GM19043 (cell line): ENCODE measurements at regions not wholly inside any gene's neighbourhood (a gene's known extent, or its start where the extent isn't known, plus 50 kb on each side); places are given as distances from the start of the nearest gene placed in this dataset.

Experiments
- ATAC-seq: cut with Tn5 transposase; IDR thresholded peaks from one replicate; pipeline ENCODE4 v1.9.1; 2021; ENCODE audit warnings: low read depth; ENCODE audit not compliant: unreplicated experiment

DNA sequence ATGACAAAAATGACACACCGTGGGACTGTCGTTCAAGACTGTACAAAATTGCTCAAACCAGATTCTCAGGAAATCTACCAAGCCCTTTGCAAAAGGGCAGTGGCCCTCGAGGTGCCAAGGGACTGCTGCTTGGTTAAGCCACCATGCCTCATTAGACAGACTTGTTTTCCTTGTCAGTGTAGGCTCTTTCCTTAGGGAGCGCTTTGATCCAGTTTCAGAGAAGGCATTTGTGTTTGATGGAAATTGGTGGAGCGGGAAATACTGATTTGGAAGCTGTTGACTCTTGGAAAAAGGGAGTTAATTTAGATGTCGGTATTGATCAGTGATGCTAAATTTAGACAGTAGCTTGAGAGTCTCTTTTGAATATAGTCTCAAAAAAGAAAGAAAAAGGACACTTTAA is 304.3 kb upstream of the UMPS start:
- no peak for ATAC-seq

DNA sequence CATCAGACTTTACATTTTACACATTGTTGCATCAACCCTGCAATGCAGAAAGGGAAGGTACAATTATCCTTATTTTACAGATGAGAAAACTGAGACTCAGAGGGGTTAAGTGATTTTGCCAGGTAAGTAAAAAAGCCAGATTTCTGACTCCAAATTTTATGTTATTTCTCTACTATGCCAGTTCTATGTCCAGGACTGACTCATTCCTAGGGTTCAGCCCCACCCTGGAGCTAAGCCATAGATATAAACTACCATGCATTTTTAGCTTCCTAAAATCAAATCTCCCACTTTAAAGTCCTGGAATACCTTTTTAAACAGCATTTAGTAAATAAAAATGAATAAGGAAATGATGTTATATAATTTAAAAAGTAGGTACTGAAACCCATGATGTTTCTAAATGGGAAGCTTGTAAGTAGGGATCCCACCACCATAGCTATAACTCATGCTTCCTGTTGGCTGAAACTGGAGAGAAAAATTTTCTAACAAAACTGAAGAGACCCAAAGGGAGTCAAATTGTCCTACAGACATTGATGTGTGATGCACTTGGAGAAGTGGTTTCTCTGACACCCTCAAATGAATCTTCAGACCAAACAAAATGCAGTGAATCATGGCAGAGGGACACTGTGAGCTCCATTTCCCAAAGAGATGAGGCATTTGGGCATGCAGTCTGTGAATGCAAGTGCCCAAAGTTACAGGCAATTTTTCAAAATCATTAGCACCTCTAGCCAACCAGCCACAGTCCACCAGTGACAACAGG is 301.7 kb upstream of the UMPS start:
- ATAC-seq: no peak

DNA sequence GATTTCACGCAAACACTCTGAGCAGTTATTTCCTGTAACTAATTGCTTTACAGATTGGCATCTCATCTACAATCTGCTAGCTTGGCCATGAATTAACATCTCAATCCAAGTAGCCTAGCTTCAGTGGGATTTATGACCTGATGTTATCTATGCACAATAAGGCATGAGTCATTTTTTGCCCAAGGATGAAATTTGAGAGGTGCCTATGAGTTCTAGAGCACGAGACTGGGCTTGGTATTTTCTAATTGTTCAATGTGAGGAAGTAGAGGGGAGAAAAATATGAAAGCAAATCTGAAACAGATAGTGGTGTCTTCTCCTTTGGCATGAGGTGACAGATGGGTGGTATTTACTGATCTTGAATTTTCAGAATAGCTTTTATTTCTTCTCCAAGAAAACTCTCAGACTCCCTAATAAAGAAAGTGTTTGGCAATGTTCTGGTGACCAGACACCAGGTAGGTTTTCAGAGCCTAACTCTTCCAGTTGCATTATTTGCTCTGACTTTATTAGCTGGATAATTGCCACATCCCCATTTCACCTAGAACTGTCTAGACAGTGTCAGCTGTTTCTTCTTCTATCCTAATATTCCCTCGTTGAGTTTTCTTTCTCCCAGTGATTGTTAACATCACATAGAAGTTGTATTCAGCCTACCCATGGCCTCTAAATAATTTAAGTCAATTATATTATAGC is 301.0 kb upstream of the UMPS start:
- no peak for ATAC-seq

GRCh38 chr3:124431331-124431994 is 298.8 kb upstream of the UMPS start:
- no peak for ATAC-seq

- no peak for ATAC-seq
These were observed 296.1 kb upstream of the UMPS start for GRCh38 chr3:124434176-124434575.

GRCh38 chr3:124435467-124435866 is 294.8 kb upstream of the UMPS start:
- no peak for ATAC-seq

- ATAC-seq: no peak
These were observed 291.4 kb upstream of the UMPS start for GRCh38 chr3:124438813-124439212.

GRCh38 chr3:124439603-124440002 is 290.6 kb upstream of the UMPS start:
- ATAC-seq: no peak

DNA sequence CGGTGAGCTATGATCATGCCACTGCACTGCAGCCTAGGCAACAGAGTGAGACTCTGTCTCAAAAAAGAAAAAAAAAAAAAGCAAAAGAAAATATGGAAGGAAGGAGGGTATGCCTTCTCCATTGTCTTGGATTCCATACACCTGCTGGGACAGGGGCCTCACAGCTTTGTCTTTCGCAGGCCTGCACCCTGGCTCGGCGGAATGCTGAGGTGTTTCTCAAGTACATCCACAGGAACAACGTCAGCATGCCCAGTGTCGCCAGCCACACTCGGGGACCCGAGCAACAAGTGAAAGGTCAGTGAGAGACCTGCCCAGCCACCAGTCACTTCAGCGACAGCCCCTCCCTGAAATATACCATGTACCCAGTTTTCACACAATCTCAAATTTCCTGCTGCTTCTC is 288.5 kb upstream of the UMPS start:
- no peak for ATAC-seq

- ATAC-seq: no peak
These were observed 287.8 kb upstream of the UMPS start for GRCh38 chr3:124442463-124442862.

- ATAC-seq: no peak
These were observed 286.8 kb upstream of the UMPS start for GRCh38 chr3:124443446-124443845.

GRCh38 chr3:124444075-124444474 is 286.2 kb upstream of the UMPS start:
- ATAC-seq: no peak

GRCh38 chr3:124444896-124445295 is 285.4 kb upstream of the UMPS start:
- ATAC-seq: no peak

- ATAC-seq: no peak
These were observed 282.4 kb upstream of the UMPS start for GRCh38 chr3:124447845-124448244.

DNA sequence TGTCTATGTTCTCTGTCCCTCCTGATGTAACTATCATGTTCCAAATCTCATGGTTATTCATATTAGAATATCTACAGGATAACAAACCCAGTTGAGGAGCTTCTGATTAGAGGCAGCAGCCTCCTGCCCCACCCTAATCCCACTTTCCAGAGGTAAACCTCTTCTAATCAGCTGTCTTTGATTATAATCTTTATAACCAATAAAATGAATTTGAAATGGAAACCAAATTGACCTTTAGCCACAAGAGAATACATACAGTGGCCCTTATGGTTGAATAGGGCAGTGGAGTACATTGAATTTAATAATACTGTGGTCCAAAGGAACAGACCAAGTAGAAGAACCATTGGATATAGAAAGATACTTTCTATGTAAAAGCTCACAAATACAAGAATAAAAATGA is 281.3 kb upstream of the UMPS start:
- ATAC-seq: no peak

- no peak for ATAC-seq
These were observed 279.9 kb upstream of the UMPS start for GRCh38 chr3:124450366-124450765.

- peak; percentile 77 for ATAC-seq
These were observed 278.5 kb upstream of the UMPS start for GRCh38 chr3:124451630-124452317.

DNA sequence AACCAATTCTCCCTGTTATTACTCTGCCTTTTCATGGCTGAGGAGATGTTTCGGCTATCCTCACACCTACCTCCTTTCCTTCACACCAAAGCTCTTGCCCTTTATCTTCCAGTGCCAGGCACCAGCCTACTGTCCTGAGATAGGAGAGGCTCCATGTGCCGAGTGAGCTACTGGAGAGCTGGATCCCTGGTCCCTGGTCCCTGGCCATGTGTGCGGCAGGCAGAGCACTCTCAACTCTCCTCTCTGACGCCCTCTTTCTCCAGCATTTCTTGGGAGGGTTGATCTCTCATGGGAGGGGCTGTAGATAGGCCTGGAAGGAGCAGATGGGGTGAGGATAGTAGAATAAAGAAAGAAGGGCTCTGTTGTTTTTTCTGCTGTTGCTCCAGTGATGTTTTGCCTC is 277.1 kb upstream of the UMPS start:
- ATAC-seq: no peak

DNA sequence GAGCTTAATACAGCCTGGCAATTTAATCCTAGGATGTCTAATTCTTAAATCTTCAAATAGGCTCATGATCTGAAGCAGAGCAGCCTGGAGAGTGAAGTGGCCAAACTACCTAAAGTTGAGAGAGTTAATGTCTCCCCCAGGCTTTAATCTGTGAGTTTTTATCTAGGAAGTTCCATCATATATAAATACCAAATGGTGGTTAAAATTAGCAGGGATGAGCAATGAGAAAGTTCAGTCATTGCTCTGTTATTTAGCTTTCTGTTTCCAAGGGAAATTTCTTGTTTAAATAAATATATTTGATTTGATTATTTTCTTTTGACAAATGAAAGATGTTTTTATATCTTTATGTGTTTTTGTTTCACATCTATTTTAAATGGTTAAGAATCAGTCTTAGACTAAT is 274.4 kb upstream of the UMPS start:
- ATAC-seq: no peak

DNA sequence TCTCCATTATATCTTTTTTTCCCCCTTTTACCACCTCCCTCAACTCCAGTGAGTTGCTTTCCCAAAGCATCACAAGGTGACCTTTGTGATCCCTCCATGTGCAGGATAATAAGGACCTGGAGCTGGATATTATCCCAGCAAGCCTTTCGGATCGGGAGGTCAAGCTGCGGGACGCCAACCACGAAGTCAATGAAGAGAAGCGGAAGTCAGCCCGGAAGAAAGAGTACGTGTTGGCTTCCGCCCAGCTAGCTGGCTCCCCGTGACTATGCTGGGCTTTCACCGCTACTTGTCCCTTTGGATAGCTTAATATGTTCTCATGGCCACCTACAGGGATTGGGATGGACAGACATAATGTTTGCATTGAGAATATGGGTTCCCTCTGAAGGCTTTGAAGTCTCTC is 273.7 kb upstream of the UMPS start:
- ATAC-seq: no peak

DNA sequence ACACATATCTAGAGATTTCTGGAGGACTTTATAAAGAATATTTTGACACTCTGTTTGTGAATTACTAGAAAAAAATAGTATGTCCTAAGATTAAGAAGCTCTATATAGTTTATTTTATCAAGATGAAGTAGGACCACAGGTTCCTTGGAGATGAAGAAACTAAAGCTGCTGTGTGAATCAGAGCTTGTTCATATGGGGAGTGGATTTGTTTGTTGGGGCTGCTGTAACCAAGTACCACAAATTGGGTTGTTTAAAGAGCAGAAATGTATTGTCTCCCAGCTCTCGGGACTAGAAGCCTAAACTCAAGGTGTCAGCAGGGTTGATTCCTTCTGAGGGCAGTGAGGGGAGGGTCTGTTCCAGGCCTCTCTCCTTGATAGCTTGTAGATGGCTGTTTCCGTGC is 270.6 kb upstream of the UMPS start:
- ATAC-seq: no peak
